GM23248 (cell line): ENCODE measurements at regions not wholly inside any gene's neighbourhood (a gene's known extent, or its start where the extent isn't known, plus 50 kb on each side); places are given as distances from the start of the nearest gene placed in this dataset.

ENCODE experiments used
- EZH2 ChIP-seq: fragments of 200-600 bp; sonication (generic); IDR thresholded peaks from 2 replicates; pipeline ENCODE4 v1.6.1; 2018; ENCODE audit warnings: antibody characterized with exemption, mild to moderate bottlenecking; ENCODE audit not compliant: insufficient read depth, poor library complexity, severe bottlenecking
- EZH2phosphoT487 ChIP-seq: fragments of 200-600 bp; sonication (generic); IDR thresholded peaks from 2 replicates; pipeline ENCODE4 v1.6.1; 2018; ENCODE audit warnings: antibody characterized with exemption, moderate library complexity, mild to moderate bottlenecking, low read depth; ENCODE audit not compliant: insufficient read depth

DNA sequence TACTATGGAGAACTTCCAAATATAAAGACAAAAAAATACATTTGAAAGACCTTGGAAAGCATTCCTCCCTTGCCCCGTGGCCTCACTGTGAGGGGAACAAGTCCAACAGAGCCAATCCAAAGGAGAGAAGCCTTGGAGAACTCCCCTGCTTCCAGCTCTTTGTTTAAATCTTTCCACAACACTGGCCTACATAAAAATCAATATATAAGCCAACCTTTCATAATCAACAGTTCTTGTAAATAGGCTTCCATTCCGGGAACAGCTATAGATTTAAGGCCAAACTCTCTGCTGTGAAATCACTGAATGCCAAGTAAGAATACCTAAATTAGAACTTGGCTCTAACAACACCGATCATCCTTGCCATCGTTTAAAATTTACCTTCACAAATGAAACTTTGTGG is 242.1 kb downstream of the HACE1 start:
- TF ChIP-seq EZH2phosphoT487 (no peak), EZH2 (no peak)
